Stimulated activated CD8-positive, alpha-beta memory T cell treated with anti-CD3 and anti-CD28 coated beads, Interleukin-12 subunit alpha, Interleukin-12 subunit beta, amount 100 ng/mL, for 24 hours (primary cell): ENCODE measurements at regions not wholly inside any gene's neighbourhood (a gene's known extent, or its start where the extent isn't known, plus 50 kb on each side); places are given as distances from the start of the nearest gene placed in this dataset.
"Not testable (repeated sequence)": the region's sequence is repeated elsewhere in the genome, so short reads cannot be mapped to it uniquely, and the experiment has no call there.

Source experiments
- DNase-seq: peaks from one replicate; pipeline ENCODE4 v3.0.0-alpha.2; 2020; ENCODE audit errors: extremely low read depth

- DNase-seq, result no peak
These were observed 119.9 kb upstream of the ATP2B2 start for GRCh38 chr3:10625323-10625722.

GRCh38 chr3:10627884-10628572, 122.6 kb upstream of the ATP2B2 start:
- DNase-seq, result no peak

- DNase-seq, result no peak
These were observed 123.7 kb upstream of the ATP2B2 start for GRCh38 chr3:10628891-10629670.

- DNase-seq, result no peak
These were observed 124.3 kb upstream of the ATP2B2 start for GRCh38 chr3:10629671-10630040.

- DNase-seq, result no peak
These were observed 125.8 kb upstream of the ATP2B2 start for GRCh38 chr3:10631224-10631623.

GRCh38 chr3:10632125-10632524, 126.7 kb upstream of the ATP2B2 start:
- no peak for DNase-seq

GRCh38 chr3:10632741-10633140, 127.4 kb upstream of the ATP2B2 start:
- no peak for DNase-seq

GRCh38 chr3:10635446-10636076, 130.2 kb upstream of the ATP2B2 start:
- no peak for DNase-seq

GRCh38 chr3:10637342-10637741, 132.0 kb upstream of the ATP2B2 start:
- no peak for DNase-seq

GRCh38 chr3:10638466-10638865, 133.1 kb upstream of the ATP2B2 start:
- DNase-seq, result no peak

- DNase-seq, result no peak
These were observed 136.4 kb upstream of the ATP2B2 start for GRCh38 chr3:10641760-10642159.

GRCh38 chr3:10644189-10644588, 138.8 kb upstream of the ATP2B2 start:
- DNase-seq, result no peak

- DNase-seq, result no peak
These were observed 140.4 kb upstream of the ATP2B2 start for GRCh38 chr3:10645800-10646199.

GRCh38 chr3:10646531-10647335, 141.3 kb upstream of the ATP2B2 start:
- DNase-seq, result no peak

- no peak for DNase-seq
These were observed 142.0 kb upstream of the ATP2B2 start for GRCh38 chr3:10647376-10647775.

GRCh38 chr3:10648181-10648580, 142.8 kb upstream of the ATP2B2 start:
- DNase-seq, result no peak

- DNase-seq, result not testable (repeated sequence)
These were observed 144.1 kb upstream of the ATP2B2 start for GRCh38 chr3:10649463-10649862.

- DNase-seq, result no peak
These were observed 146.1 kb upstream of the ATP2B2 start for GRCh38 chr3:10651506-10651905.

- no peak for DNase-seq
These were observed 147.9 kb upstream of the ATP2B2 start for GRCh38 chr3:10653241-10653640.

- DNase-seq, result no peak
These were observed 148.7 kb upstream of the ATP2B2 start for GRCh38 chr3:10653866-10654611.

GRCh38 chr3:10655105-10655504, 149.7 kb upstream of the ATP2B2 start:
- no peak for DNase-seq
